ENCODE measurements at regions not wholly inside any gene's neighbourhood (a gene's known extent, or its start where the extent isn't known, plus 50 kb on each side); places are given as distances from the start of the nearest gene placed in this dataset.

GRCh38 chr5:87650284-87650683, 237.6 kb upstream of the CCNH start:
- TF ChIP-seq CTCF (IDR thresholded peaks at IDR 0.05), result no peak
- H3K36me3 ChIP-seq, result no peaks in the 10 kb centered on the region
- H3K27me3 ChIP-seq (replicated peaks; ENCODE audit: insufficient read depth), result no peaks in the 10 kb centered on the region
- no peaks in the 10 kb centered on the region for H3K9me3 ChIP-seq
- no peak overlapping the region for H3K27ac ChIP-seq
- ATAC-seq (ENCODE audit: insufficient number of reproducible peaks, low FRiP score, low read depth), result no peak
- H3K4me1 ChIP-seq (ENCODE audit: control insufficient read depth in 1 of 2, low read depth in 2 of 2), result no peaks in the 10 kb centered on the region
- DNase-seq (ENCODE audit: low spot score), result no peak
- no peak overlapping the region for H3K4me3 ChIP-seq

GRCh38 chr5:87649455-87649854, 236.7 kb upstream of the CCNH start:
- no peak for TF ChIP-seq CTCF (IDR thresholded peaks at IDR 0.05)
- Histone ChIP-seq H3K4me3 (no peak overlapping the region), H3K27me3 (replicated peaks; ENCODE audit: insufficient read depth) (no peaks in the 10 kb centered on the region), H3K4me1 (ENCODE audit: control insufficient read depth in 1 of 2, low read depth in 2 of 2) (no peaks in the 10 kb centered on the region), H3K36me3 (no peaks in the 10 kb centered on the region), H3K9me3 (no peaks in the 10 kb centered on the region), H3K27ac (no peak overlapping the region)
- DNase-seq (ENCODE audit: low spot score) (no peak), ATAC-seq (ENCODE audit: insufficient number of reproducible peaks, low FRiP score, low read depth) (no peak)

- no peak overlapping the region for H3K27ac ChIP-seq
- H3K36me3 ChIP-seq, result no peaks in the 10 kb centered on the region
- ATAC-seq (ENCODE audit: insufficient number of reproducible peaks, low FRiP score, low read depth) (no peak), DNase-seq (ENCODE audit: low spot score) (no peak)
- H3K9me3 ChIP-seq, result no peaks in the 10 kb centered on the region
- TF ChIP-seq CTCF (IDR thresholded peaks at IDR 0.05), result no peak
- no peaks in the 10 kb centered on the region for H3K27me3 ChIP-seq (replicated peaks; ENCODE audit: insufficient read depth)
- no peak overlapping the region for H3K4me3 ChIP-seq
- no peaks in the 10 kb centered on the region for H3K4me1 ChIP-seq (ENCODE audit: control insufficient read depth in 1 of 2, low read depth in 2 of 2)
These were observed 232.5 kb upstream of the CCNH start for GRCh38 chr5:87645224-87645623.

- no peak overlapping the region for H3K4me3 ChIP-seq
- ATAC-seq (ENCODE audit: insufficient number of reproducible peaks, low FRiP score, low read depth) (no peak), DNase-seq (ENCODE audit: low spot score) (no peak)
- no peak overlapping the region for H3K27ac ChIP-seq
- H3K36me3 ChIP-seq, result no peaks in the 10 kb centered on the region
- no peaks in the 10 kb centered on the region for H3K4me1 ChIP-seq (ENCODE audit: control insufficient read depth in 1 of 2, low read depth in 2 of 2)
- no peaks in the 10 kb centered on the region for H3K27me3 ChIP-seq (replicated peaks; ENCODE audit: insufficient read depth)
- H3K9me3 ChIP-seq, result no peaks in the 10 kb centered on the region
- TF ChIP-seq CTCF (IDR thresholded peaks at IDR 0.05), result no peak
These were observed 228.2 kb upstream of the CCNH start for GRCh38 chr5:87640902-87641301.

GRCh38 chr5:87627363-87627762, 214.6 kb upstream of the CCNH start:
- no peaks in the 10 kb centered on the region for H3K27me3 ChIP-seq (replicated peaks; ENCODE audit: insufficient read depth)
- H3K27ac ChIP-seq, result no peak overlapping the region
- no peaks in the 10 kb centered on the region for H3K4me1 ChIP-seq (ENCODE audit: control insufficient read depth in 1 of 2, low read depth in 2 of 2)
- no peak for TF ChIP-seq CTCF (IDR thresholded peaks at IDR 0.05)
- ATAC-seq (ENCODE audit: insufficient number of reproducible peaks, low FRiP score, low read depth) (no peak), DNase-seq (ENCODE audit: low spot score) (no peak)
- no peaks in the 10 kb centered on the region for H3K36me3 ChIP-seq
- H3K9me3 ChIP-seq, result no peaks in the 10 kb centered on the region
- no peak overlapping the region for H3K4me3 ChIP-seq

Measured in thoracic aorta (tissue), 2 donors.